AG10803 (cell line): ENCODE measurements at regions not wholly inside any gene's neighbourhood (a gene's known extent, or its start where the extent isn't known, plus 50 kb on each side); places are given as distances from the start of the nearest gene placed in this dataset.
"Not testable (repeated sequence)": the region's sequence is repeated elsewhere in the genome, so short reads cannot be mapped to it uniquely, and the experiment has no call there.

Experiments
- DNase-seq: peaks from one replicate; pipeline ENCODE4 v3.0.0; 2010; ENCODE audit warnings: low read depth
- H3K4me3 ChIP-seq: 2 replicates; pipeline ENCODE4 v1.5.1; 2011; ENCODE audit warnings: mild to moderate bottlenecking, low read length, control low read depth
- TF ChIP-seq, protein P1 (sequence below): conservative IDR thresholded peaks from 2 replicates; pipeline ENCODE4 v1.5.1; 2011; ENCODE audit warnings: mild to moderate bottlenecking, low read length, control low read depth, inconsistent platforms

DNA sequence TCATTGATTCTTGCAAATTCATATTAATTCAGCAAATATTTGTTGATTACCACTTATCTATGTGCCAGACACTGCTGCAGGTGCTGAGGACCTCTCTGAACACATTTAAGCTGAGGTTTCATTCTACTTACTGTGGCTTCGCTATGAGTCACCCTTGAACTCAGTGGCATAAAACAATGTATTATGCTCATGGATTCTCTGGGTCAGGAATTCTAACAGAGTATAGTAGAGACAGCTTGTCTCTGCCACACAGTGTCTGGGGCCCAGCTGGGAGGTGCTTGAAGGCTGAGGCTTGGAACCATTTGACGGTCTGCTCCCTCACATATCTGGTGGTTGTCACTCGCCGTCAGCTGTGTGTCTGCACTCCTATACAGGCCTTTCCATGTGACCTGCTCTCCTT is 124.3 kb upstream of the NR3C1 start:
- no peak for DNase-seq

DNA sequence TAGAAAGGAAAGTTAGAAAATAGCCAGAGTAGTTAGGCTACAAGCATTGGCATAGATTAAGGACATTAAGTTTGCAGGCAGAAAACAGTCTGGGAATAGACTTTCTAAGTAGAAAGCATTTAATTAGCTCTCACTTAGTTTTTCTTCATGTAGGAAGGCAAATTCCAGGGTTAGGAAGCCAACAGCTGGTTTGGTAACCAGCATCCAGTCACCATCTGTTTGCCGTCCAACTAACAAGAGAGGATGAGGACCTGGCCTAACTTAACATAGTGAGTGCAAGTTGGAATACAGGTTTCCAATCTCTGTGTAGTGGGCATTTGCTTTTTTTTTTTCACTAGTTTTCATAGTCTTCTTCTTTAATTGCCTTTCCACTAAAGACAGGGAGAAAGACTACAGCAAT is 121.7 kb upstream of the NR3C1 start:
- TF ChIP-seq, protein P1, sequence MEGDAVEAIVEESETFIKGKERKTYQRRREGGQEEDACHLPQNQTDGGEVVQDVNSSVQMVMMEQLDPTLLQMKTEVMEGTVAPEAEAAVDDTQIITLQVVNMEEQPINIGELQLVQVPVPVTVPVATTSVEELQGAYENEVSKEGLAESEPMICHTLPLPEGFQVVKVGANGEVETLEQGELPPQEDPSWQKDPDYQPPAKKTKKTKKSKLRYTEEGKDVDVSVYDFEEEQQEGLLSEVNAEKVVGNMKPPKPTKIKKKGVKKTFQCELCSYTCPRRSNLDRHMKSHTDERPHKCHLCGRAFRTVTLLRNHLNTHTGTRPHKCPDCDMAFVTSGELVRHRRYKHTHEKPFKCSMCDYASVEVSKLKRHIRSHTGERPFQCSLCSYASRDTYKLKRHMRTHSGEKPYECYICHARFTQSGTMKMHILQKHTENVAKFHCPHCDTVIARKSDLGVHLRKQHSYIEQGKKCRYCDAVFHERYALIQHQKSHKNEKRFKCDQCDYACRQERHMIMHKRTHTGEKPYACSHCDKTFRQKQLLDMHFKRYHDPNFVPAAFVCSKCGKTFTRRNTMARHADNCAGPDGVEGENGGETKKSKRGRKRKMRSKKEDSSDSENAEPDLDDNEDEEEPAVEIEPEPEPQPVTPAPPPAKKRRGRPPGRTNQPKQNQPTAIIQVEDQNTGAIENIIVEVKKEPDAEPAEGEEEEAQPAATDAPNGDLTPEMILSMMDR = no peak
- H3K4me3 ChIP-seq = no peak overlapping the region
- peak; percentile 46 for DNase-seq

More for the DNA sequence above, 124.3 kb upstream of the NR3C1 start:
- TF ChIP-seq, protein P1 = no peak
- no peak overlapping the region for H3K4me3 ChIP-seq

DNA sequence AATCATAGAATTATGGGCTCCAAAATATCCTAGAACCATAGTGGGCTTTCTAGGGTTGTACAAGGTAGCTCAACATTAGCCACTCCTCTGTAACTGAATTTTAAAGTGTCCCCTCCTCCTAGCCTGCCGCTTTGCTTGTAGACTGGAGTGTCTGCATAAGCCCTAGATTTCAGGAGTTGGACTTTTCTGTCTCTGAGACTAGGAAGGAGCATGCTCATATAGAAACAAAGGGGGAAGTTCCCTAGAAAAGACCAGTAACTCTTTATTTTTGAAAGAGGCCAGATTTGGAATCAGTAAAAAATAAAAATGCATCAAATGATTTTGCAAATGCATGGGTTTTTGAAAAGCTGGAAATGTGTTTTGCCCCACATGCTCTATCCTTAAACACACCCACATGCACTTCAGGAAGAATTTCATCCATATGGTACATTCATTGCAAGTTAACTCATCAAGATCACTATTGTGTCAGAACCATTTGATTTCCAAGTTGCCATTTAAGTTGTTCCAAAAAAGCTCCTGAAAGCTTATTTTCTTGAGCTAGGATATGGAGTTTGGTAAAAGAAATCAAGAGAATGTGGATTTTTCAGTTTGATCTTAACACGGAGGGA is 121.0 kb upstream of the NR3C1 start:
- no peak overlapping the region for H3K4me3 ChIP-seq
- TF ChIP-seq, protein P1 = no peak
- DNase-seq = peak; percentile 49

DNA sequence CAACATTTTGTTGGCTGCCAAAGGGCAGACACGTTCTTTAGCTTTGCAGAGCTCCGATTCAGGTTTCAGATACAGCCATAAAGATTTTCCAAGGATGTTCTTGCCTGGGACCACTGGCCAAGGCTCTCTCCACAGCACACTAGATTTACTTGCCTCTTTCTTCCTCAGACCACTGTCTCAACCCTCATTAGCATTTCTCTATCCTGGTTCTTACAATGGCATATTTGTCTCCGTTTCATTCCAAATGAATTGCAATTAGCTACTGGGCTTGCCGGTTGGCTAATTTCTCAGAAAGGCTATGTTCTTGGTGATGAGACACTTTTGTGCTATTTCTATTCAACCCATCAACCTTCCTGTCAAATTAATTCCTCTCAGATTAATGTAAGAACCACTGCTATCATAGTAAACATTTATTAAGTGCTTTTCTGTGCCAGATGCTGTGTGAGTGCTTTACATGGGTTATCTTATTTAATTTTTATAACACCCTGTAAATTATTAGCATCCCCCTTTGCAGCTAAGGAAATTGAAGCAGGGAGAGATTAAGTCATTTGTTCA is 118.4 kb upstream of the NR3C1 start:
- no peak for DNase-seq
- TF ChIP-seq, protein P1 = no peak
- H3K4me3 ChIP-seq = no peak overlapping the region

DNA sequence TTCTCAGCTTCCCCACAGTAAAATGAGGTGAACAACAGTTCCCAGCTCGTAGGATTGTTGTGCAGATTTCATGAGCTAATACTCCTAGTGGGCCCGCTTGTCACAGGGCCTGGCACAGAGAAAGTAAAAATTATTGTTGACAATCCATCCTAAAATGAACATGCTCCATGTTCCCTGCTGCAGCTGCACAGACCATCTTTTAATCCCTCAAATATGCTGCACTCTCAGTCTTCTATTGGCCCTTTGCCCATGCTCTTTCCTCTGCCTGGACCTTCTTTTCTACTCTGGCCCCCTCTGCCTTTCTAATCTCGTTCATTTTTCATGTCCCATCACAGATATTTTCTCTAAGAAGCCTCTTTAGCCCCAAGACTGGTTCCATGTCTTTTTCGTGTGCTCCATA is 117.7 kb upstream of the NR3C1 start:
- no peak for DNase-seq
- H3K4me3 ChIP-seq = no peak overlapping the region
- TF ChIP-seq, protein P1 = no peak

DNA sequence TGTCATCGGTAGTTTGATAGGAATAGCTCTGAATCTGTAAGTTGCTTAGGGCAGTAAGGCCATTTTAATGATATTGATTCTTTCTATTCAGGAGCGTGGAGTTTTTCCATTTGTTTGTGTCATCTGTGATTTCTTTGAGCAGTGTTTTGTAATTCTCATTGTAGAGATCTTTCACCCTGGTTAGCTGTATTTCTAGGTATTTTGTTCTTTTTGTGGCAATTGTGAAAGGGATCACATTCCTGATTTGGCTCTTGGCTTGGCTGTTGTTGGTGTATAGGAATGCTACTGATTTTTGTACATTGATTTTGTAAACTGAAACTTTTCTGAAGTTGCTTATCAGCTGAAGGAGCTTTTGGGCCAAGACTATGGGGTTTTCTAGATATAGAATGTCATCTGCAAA is 115.7 kb upstream of the NR3C1 start:
- DNase-seq = peak; percentile 29
- not testable (repeated sequence) for H3K4me3 ChIP-seq

DNA sequence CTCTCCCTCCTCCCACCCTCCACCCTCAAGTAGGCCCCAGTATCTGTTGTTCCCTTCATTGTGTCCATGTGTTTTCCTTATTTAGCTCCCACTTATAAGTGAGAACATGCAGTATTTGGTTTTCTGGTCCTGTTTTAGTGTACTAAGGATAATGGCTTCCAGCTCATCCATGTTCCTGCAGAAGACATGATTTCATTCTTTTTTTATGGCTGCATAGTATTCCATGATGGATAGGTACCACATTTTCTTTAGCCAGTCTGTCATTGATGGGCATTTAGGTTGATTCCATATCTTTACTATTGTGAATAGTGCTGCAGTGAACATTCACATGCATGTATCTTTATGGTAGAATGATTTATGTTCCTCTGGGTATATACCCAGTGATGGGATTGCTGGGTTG is 114.3 kb upstream of the NR3C1 start:
- not testable (repeated sequence) for H3K4me3 ChIP-seq, DNase-seq

DNA sequence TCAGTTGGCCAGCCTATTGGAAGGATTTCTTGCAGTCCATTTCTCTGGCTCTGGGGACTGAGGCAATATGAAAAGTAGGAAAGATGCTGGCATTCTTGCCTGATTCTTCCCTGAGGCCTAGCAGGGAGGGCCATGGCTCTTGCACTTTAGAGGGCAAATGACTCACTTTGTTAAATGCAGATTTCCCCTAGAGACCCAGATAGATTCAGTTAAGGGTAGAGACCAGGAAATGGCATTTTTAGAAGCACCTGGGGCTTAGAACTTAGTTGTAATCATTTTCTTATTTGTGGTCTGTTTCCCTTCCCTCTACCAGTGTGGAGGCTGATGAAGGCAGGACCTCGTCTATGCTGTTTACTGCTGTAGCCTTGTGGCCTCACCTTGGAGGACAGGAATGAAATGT is 112.8 kb upstream of the NR3C1 start:
- DNase-seq = no peak
- no peak overlapping the region for H3K4me3 ChIP-seq
- TF ChIP-seq, protein P1 = no peak
